Neuron (in vitro differentiated cells): ENCODE measurements at regions not wholly inside any gene's neighbourhood (a gene's known extent, or its start where the extent isn't known, plus 50 kb on each side); places are given as distances from the start of the nearest gene placed in this dataset.

Source experiments
- H2AFZ ChIP-seq: one replicate; pipeline ENCODE4 v1.6.1; 2013; ENCODE audit warnings: low read depth, mild to moderate bottlenecking, inconsistent platforms, low read length, moderate library complexity
- H3K27me3 ChIP-seq: one replicate; pipeline ENCODE4 v1.6.1; 2013; ENCODE audit warnings: low read length; ENCODE audit not compliant: insufficient read depth
- H3K36me3 ChIP-seq: one replicate; pipeline ENCODE4 v1.6.1; 2013; ENCODE audit warnings: low read length; ENCODE audit not compliant: insufficient read depth
- H3K4me1 ChIP-seq: one replicate; pipeline ENCODE4 v1.6.1; 2013; ENCODE audit warnings: low read length; ENCODE audit not compliant: insufficient read depth
- H3K4me3 ChIP-seq: 2 replicates; pipeline ENCODE4 v1.5.1; 2013; ENCODE audit warnings: mild to moderate bottlenecking, low read length, moderate library complexity
- H3K9me3 ChIP-seq: one replicate; pipeline ENCODE4 v1.6.1; 2013; ENCODE audit warnings: low read length

GRCh38 chr18:45321520-45321919 lies 293.8 kb upstream of the SLC14A2 start:
- Histone ChIP-seq H3K9me3 (no peaks in the 10 kb centered on the region), H3K4me3 (no peak overlapping the region), H2AFZ (no peak overlapping the region), H3K36me3 (no peaks in the 10 kb centered on the region), H3K27me3 (no peaks in the 10 kb centered on the region), H3K4me1 (peaks cover 28% of the 10 kb centered on the region)

GRCh38 chr18:45322343-45322742 lies 292.9 kb upstream of the SLC14A2 start:
- no peaks in the 10 kb centered on the region for H3K9me3 ChIP-seq
- H3K27me3 ChIP-seq: no peaks in the 10 kb centered on the region
- H2AFZ ChIP-seq: no peak overlapping the region
- peaks cover 29% of the 10 kb centered on the region for H3K4me1 ChIP-seq
- no peaks in the 10 kb centered on the region for H3K36me3 ChIP-seq
- H3K4me3 ChIP-seq: no peak overlapping the region

- no peak overlapping the region for H2AFZ ChIP-seq
- no peaks in the 10 kb centered on the region for H3K36me3 ChIP-seq
- H3K4me3 ChIP-seq: no peak overlapping the region
- H3K4me1 ChIP-seq: peaks cover 29% of the 10 kb centered on the region
- no peaks in the 10 kb centered on the region for H3K27me3 ChIP-seq
- H3K9me3 ChIP-seq: no peaks in the 10 kb centered on the region
These were observed 291.2 kb upstream of the SLC14A2 start for GRCh38 chr18:45324101-45324494.

- H3K9me3 ChIP-seq: no peaks in the 10 kb centered on the region
- H2AFZ ChIP-seq: no peak overlapping the region
- H3K4me3 ChIP-seq: no peak overlapping the region
- H3K27me3 ChIP-seq: no peaks in the 10 kb centered on the region
- H3K36me3 ChIP-seq: no peaks in the 10 kb centered on the region
- H3K4me1 ChIP-seq: peaks cover 29% of the 10 kb centered on the region
These were observed 290.7 kb upstream of the SLC14A2 start for GRCh38 chr18:45324495-45325113.

GRCh38 chr18:45325778-45326177 lies 289.5 kb upstream of the SLC14A2 start:
- Histone ChIP-seq H2AFZ (peak overlapping the region; percentile 26), H3K9me3 (no peaks in the 10 kb centered on the region), H3K4me3 (no peak overlapping the region), H3K36me3 (no peaks in the 10 kb centered on the region), H3K4me1 (peaks cover 29% of the 10 kb centered on the region), H3K27me3 (no peaks in the 10 kb centered on the region)

- Histone ChIP-seq H3K4me1 (peaks cover 29% of the 10 kb centered on the region), H2AFZ (peak overlapping the region; percentile 26), H3K36me3 (no peaks in the 10 kb centered on the region), H3K9me3 (no peaks in the 10 kb centered on the region), H3K27me3 (no peaks in the 10 kb centered on the region), H3K4me3 (no peak overlapping the region)
These were observed 288.8 kb upstream of the SLC14A2 start for GRCh38 chr18:45326505-45326904.

GRCh38 chr18:45328296-45328695 lies 287.0 kb upstream of the SLC14A2 start:
- H2AFZ ChIP-seq: no peak overlapping the region
- no peak overlapping the region for H3K4me3 ChIP-seq
- H3K4me1 ChIP-seq: peaks cover 28% of the 10 kb centered on the region
- no peaks in the 10 kb centered on the region for H3K9me3 ChIP-seq
- no peaks in the 10 kb centered on the region for H3K27me3 ChIP-seq
- H3K36me3 ChIP-seq: no peaks in the 10 kb centered on the region

- H2AFZ ChIP-seq: no peak overlapping the region
- H3K36me3 ChIP-seq: no peaks in the 10 kb centered on the region
- no peak overlapping the region for H3K4me3 ChIP-seq
- H3K27me3 ChIP-seq: no peaks in the 10 kb centered on the region
- no peaks in the 10 kb centered on the region for H3K9me3 ChIP-seq
- H3K4me1 ChIP-seq: peaks cover 27% of the 10 kb centered on the region
These were observed 286.5 kb upstream of the SLC14A2 start for GRCh38 chr18:45328811-45329210.

GRCh38 chr18:45329316-45329715 lies 286.0 kb upstream of the SLC14A2 start:
- Histone ChIP-seq H3K9me3 (no peaks in the 10 kb centered on the region), H2AFZ (no peak overlapping the region), H3K36me3 (no peaks in the 10 kb centered on the region), H3K27me3 (no peaks in the 10 kb centered on the region), H3K4me3 (no peak overlapping the region), H3K4me1 (peaks cover 24% of the 10 kb centered on the region)

GRCh38 chr18:45330170-45330594 lies 285.1 kb upstream of the SLC14A2 start:
- no peak overlapping the region for H3K4me3 ChIP-seq
- H2AFZ ChIP-seq: no peak overlapping the region
- H3K4me1 ChIP-seq: peaks cover 15% of the 10 kb centered on the region
- H3K36me3 ChIP-seq: no peaks in the 10 kb centered on the region
- H3K27me3 ChIP-seq: no peaks in the 10 kb centered on the region
- H3K9me3 ChIP-seq: no peaks in the 10 kb centered on the region

GRCh38 chr18:45332871-45333270 lies 282.4 kb upstream of the SLC14A2 start:
- no peak overlapping the region for H2AFZ ChIP-seq
- no peaks in the 10 kb centered on the region for H3K9me3 ChIP-seq

GRCh38 chr18:45334191-45334590 lies 281.1 kb upstream of the SLC14A2 start:
- no peaks in the 10 kb centered on the region for H3K4me1 ChIP-seq
- no peak overlapping the region for H3K4me3 ChIP-seq
- no peak overlapping the region for H2AFZ ChIP-seq
- no peaks in the 10 kb centered on the region for H3K36me3 ChIP-seq
- no peaks in the 10 kb centered on the region for H3K9me3 ChIP-seq
- no peaks in the 10 kb centered on the region for H3K27me3 ChIP-seq

More at GRCh38 chr18:45332871-45333270, 282.4 kb upstream of the SLC14A2 start:
- Histone ChIP-seq H3K36me3 (no peaks in the 10 kb centered on the region), H3K4me1 (no peaks in the 10 kb centered on the region), H3K27me3 (no peaks in the 10 kb centered on the region), H3K4me3 (no peak overlapping the region)

- H3K9me3 ChIP-seq: no peaks in the 10 kb centered on the region
- H3K27me3 ChIP-seq: no peaks in the 10 kb centered on the region
- H2AFZ ChIP-seq: no peak overlapping the region
- no peaks in the 10 kb centered on the region for H3K36me3 ChIP-seq
- no peaks in the 10 kb centered on the region for H3K4me1 ChIP-seq
- H3K4me3 ChIP-seq: no peak overlapping the region
These were observed 279.8 kb upstream of the SLC14A2 start for GRCh38 chr18:45335282-45336043.
